ENCODE measurements at regions not wholly inside any gene's neighbourhood (a gene's known extent, or its start where the extent isn't known, plus 50 kb on each side); places are given as distances from the start of the nearest gene placed in this dataset.

DNA sequence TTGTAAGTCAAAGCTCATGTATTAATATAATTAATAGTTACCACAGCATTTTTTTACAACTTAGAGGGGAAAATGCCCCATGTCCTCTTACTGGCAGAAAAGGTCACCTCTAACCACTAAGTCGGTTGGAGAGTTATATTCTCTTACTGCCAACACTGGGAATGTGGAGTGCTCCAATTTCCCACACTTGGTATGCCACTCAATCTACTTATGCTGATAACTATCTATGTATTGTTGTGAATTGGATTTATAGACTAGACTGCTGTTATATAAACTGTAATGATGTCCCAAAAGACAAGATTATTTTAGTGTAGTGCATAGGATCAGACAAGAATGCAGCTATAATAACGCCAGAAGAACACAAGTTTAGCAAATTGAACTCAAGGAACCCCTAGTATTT lies 2385.2 kb upstream of the C9orf72 start:
- TF ChIP-seq, protein P1, sequence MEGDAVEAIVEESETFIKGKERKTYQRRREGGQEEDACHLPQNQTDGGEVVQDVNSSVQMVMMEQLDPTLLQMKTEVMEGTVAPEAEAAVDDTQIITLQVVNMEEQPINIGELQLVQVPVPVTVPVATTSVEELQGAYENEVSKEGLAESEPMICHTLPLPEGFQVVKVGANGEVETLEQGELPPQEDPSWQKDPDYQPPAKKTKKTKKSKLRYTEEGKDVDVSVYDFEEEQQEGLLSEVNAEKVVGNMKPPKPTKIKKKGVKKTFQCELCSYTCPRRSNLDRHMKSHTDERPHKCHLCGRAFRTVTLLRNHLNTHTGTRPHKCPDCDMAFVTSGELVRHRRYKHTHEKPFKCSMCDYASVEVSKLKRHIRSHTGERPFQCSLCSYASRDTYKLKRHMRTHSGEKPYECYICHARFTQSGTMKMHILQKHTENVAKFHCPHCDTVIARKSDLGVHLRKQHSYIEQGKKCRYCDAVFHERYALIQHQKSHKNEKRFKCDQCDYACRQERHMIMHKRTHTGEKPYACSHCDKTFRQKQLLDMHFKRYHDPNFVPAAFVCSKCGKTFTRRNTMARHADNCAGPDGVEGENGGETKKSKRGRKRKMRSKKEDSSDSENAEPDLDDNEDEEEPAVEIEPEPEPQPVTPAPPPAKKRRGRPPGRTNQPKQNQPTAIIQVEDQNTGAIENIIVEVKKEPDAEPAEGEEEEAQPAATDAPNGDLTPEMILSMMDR (conservative IDR thresholded peaks at IDR 0.05 in 1 of 2, IDR thresholded peaks at IDR 0.05 in 1 of 2; ENCODE audit: extremely low read depth in 1 of 2, insufficient read depth in 1 of 2, low read depth in 1 of 2, low read length in 2 of 2): no peak
- no peak for TF ChIP-seq EZH2 (IDR thresholded peaks at IDR 0.05; ENCODE audit: borderline replicate concordance, low read length)

Data from mammary epithelial cell (primary cell).